Kidney capillary endothelial cell (primary cell): ENCODE measurements at regions not wholly inside any gene's neighbourhood (a gene's known extent, or its start where the extent isn't known, plus 50 kb on each side); places are given as distances from the start of the nearest gene placed in this dataset.
"Not testable (repeated sequence)": the region's sequence is repeated elsewhere in the genome, so short reads cannot be mapped to it uniquely, and the experiment has no call there.

Source experiments
- DNase-seq: peaks from one replicate; pipeline ENCODE4 v3.0.0-alpha.2; 2018; ENCODE audit warnings: low spot score

DNA sequence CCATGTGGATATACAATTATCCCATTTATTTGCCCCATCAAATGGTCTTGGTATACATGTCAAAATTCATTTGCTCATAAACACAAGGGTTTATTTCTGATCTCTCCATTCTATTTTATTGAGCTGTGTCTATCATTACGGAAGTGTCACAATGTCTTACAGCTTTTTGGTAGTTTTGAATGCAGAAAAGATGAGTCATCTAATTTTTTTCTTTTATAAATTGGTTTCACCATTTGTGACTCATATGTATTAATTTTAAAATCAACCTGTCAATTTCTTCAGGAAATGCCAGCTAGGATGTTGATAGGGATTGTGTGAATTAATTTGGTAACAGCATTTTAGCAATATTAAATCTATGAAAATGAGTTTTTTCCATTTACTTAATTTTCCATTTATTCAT, 2549.4 kb downstream of the PCDH9 start:
- DNase-seq: no peak

GRCh38 chr13:64675255-64675892, 2554.8 kb downstream of the PCDH9 start:
- DNase-seq: no peak

DNA sequence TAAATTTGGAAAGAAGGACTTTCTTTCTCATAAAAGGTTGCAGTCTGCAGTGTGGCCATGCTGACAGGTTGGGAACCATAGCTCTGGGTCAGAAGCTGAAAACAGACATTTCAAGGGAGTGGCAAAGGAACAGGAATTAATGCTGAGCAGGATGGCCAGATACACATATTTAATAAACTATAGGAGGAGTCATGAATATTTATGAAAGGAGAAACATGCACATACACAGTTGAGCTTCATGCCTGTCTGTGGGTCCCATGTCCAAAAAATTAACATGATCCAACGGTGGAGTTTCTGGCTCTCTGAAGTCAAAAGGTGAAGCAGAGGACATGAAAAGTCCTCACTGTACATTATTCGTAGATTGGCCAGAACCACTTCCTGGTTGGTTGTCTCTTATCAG, 2556.0 kb downstream of the PCDH9 start:
- DNase-seq: no peak

GRCh38 chr13:64672751-64673150, 2557.4 kb downstream of the PCDH9 start:
- no peak for DNase-seq

- DNase-seq: no peak
These were observed 2567.1 kb downstream of the PCDH9 start for GRCh38 chr13:64662887-64663593.

- DNase-seq: no peak
These were observed 2581.8 kb downstream of the PCDH9 start for GRCh38 chr13:64648293-64648692.

- DNase-seq: no peak
These were observed 2587.1 kb downstream of the PCDH9 start for GRCh38 chr13:64643066-64643465.

- no peak for DNase-seq
These were observed 2590.1 kb downstream of the PCDH9 start for GRCh38 chr13:64640002-64640401.

DNA sequence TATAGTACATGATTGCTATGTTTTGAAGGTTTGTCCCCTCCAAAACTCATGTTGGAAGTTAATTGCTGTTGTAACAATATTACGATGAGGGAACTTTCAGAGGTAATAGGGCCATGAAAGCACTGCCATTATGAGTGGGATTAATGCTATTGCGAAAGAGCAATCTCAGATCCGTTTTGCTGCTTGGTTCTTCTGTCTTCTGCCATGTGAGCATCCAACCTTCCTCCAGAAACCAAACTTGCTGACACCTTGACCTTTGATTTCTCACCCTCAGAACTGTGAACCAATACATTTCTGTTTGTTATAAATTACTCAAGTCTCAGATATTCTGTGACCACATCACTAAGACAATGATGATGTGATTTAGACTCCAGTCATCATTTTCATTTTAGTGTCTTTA, 2590.9 kb downstream of the PCDH9 start:
- DNase-seq: no peak

DNA sequence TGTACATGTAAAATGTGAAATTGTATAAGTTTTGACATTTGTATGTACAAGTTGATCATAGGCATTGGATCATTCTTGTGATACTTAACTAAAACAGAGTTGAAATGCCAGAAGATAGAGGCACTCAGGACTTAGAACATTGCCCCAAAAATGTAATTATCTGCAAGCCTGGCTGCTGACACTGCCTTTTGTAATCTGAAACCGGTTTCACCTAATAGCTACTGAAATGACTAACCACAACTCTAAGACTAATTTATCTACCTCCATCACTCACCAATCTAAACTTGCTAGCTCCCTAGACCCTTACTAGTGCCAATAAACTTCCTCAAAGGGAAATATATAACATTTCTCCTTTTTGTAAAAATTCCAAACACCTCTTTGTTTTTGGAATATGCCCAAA, 2596.2 kb downstream of the PCDH9 start:
- no peak for DNase-seq

- no peak for DNase-seq
These were observed 2602.5 kb downstream of the PCDH9 start for GRCh38 chr13:64627654-64628053.

DNA sequence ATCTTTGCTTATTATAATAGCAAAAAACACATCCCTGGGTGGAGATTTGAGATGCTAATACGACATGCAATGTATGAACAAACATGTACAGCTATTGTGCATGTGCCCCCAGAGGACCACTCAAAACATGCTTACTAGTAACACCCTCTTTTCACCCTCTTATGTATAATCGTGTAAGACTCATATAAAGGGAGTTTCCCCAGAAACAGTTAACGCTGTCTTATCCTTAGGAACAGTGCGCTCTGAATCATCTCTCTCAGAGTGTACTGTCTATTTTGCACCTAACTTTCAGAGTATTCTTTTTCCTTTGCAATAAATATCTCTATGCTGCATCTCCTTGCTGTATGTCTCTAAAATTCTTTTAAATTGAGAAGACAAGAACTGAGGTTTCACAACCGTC, 2604.0 kb downstream of the PCDH9 start:
- no peak for DNase-seq

DNA sequence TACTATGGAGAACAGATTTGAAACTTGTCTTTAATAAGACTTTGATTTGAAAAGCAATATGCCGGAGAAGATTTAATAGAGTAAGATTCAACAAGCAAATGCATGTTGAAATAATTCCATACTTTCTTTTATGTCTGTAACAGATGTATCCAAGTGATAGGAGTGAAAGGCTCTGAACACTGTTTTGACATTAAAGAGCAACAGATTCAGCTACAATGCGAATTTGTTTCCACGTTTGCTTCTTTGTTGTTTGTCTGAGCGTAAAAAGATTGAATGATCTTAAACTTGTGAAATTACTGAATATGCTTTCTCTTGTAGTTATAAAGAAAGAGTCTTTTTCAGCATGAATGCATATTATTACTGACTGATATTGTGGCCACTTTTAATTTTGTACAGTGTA, 2612.9 kb downstream of the PCDH9 start:
- no peak for DNase-seq

- DNase-seq: no peak
These were observed 2638.2 kb downstream of the PCDH9 start for GRCh38 chr13:64591971-64592370.

DNA sequence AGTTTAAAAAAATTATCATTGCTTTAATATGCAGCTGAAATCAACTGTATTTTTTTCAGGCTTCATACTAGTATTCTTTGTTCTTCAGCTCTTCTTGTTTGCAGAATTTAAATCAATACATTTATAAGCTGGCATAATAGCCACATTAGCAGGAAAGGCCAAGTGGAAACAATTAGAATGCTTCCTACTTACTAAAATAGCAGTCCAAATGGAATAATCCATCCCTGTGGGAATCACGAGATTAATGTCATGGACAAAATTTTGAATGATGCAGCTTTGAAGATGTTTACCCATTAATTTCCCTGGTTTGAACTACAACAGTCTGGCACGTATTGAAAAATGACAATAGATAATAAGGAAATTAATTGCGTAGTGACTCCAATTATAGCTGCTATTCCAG, 2650.8 kb downstream of the PCDH9 start:
- no peak for DNase-seq

- DNase-seq: no peak
These were observed 2661.4 kb downstream of the PCDH9 start for GRCh38 chr13:64568748-64569147.

GRCh38 chr13:64558031-64558430, 2672.1 kb downstream of the PCDH9 start:
- not testable (repeated sequence) for DNase-seq

DNA sequence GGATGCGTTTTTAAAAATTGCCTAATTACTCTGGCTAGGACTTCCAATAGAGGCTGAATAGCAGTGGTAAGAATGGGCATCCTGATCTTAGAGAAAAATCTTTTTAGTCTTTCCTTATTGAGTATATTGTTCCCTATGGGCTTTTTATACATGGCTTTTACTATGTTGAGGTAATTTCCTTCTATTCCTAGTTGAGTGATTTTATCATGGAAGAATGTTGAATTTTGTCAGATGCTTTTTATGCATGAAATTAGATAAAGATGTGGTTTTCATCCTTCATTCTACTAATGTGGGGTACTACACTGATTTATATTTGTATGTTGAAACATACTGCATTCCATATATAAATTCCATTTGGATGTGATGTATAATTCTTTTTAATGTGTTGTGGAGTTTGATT, 2673.8 kb downstream of the PCDH9 start:
- no peak for DNase-seq

DNA sequence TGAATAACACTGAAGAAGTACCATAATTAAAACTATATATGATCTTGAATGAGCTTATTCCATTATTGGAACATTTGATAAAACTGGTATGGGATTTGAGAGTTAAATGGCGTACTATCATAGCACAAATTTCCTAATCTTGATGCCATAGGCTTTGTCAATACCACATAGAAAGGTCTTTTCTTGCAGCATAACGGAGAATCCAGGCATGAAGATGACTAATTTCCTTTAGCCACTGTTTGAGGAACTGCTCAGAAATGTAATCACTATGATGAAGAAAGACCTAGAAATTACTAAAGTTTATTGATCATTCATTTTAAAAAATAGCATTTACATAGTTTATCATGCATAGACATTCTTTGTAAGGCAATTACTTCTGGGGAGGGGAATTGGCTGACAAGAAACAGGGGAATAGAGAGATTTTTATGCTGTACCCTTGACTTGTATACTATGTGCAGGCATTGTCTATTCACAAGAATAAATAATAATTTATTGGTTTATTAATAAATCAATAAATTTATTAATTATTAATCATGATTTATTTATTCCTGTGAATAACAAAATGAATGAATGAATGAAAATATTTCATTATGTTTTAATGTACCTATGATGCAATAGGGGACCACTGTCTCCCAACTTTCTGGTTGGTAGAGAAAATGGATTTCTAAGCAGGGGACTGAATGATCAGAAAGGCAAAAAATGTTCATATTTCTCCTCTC, 2676.6 kb downstream of the PCDH9 start:
- DNase-seq: peak; percentile 36

DNA sequence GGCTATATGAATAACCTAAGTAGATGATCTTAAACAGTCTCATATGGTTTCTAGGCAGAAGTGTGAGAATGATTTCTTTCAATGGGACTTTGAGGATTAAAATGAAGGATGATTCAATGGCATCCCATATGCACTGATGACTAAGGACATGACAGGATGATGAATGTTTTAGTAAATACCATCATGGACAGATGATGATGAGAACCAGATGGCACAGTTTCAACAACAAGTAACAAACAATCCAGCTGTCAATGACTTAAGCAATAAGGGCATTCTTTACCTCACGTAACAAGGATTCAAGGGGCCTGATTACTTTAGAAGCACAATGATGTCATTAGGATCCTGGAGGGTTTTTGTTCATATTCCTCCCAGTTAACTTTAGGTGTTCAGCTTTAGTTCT, 2678.4 kb downstream of the PCDH9 start:
- DNase-seq: peak; percentile 59

DNA sequence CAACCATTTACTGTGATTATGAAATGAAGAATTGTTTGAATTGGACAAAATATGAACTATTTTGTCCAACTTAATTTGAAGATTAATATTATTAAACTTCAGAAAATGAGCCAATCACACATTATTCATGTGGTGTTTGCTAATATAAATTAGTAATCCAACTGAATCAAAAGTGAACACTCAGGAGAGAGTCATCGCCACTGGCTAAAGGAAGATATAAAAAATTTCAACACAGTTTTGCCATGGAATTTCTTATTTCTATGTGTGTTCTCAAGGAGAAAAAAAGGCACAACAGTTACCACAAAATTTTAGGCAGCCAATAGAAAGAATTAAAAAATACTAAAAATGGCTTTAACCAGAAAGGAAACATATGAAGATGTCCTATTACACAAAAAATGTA, 2683.8 kb downstream of the PCDH9 start:
- no peak for DNase-seq

- no peak for DNase-seq
These were observed 2689.2 kb downstream of the PCDH9 start for GRCh38 chr13:64540976-64541375.

DNA sequence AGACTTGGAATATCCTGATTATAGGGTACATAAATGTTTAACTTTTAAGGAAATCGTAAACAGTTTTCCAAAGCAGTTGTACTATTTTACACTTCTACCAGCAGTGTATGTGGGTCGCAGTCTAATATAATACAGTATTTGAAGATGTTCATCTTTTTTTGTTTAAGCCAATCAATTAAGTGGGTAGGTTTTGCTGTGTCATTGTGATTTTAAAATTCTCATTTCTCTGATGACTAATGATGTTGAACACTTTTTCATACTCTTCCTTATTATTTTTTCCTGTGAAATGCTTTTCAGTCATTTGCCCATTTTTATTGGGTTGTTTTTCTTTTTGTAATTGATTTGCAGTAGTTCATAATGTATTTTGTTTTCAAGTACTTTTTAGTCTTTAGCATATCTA, 2689.7 kb downstream of the PCDH9 start:
- no peak for DNase-seq
